IMR-90 (cell line): ENCODE measurements at regions not wholly inside any gene's neighbourhood (a gene's known extent, or its start where the extent isn't known, plus 50 kb on each side); places are given as distances from the start of the nearest gene placed in this dataset.

Experiments
- ATAC-seq: fragments of 200-7000 bp; cut with Tn5 transposase; 2 replicates; pipeline ENCODE4 v1.9.1; 2020; ENCODE audit warnings: low read depth, mild to moderate bottlenecking, moderate library complexity
- BruUV-seq: library from RNA; stranded (reverse); fragments of 400-500 nt; replicated peaks from 2 replicates; lab custom pipeline; 2021; lab: Mats Ljungman, UMichigan
- CTCF ChIA-PET: fragments of 300-600 bp; formaldehyde crosslinking; extraction: SDS; loops from one replicate; lab custom pipeline; 2021; ENCODE audit warnings: antibody characterized with exemption; lab: Yijun Ruan, JAX
- POLR2A ChIA-PET: fragments of 300-600 bp; sonication (Branson Sonifier 250); formaldehyde crosslinking; loops from one replicate; lab custom pipeline; 2022; ENCODE audit warnings: antibody characterized with exemption; ENCODE audit not compliant: unreplicated experiment; lab: Charles Lee
- DNase-seq: peaks from one replicate; pipeline ENCODE4 v3.0.0; 2013
- H2AFZ ChIP-seq: replicated peaks from 2 replicates; pipeline ENCODE3; 2013; ENCODE audit warnings: low read length, mild to moderate bottlenecking; ENCODE audit not compliant: poor library complexity
- H2AK5ac ChIP-seq: 2 replicates; pipeline ENCODE4 v1.6.1; 2013; ENCODE audit warnings: low read depth, low read length, inconsistent platforms
- H2AK9ac ChIP-seq: replicated peaks from 2 replicates; pipeline ENCODE3; 2013; ENCODE audit warnings: mild to moderate bottlenecking, low read depth, low read length, moderate library complexity; ENCODE audit not compliant: poor library complexity
- H2BK120ac ChIP-seq: 2 replicates; pipeline ENCODE4 v1.6.1; 2013; ENCODE audit warnings: low read depth, low read length, inconsistent platforms
- H2BK15ac ChIP-seq: 3 replicates; pipeline ENCODE4 v1.6.1; 2013; ENCODE audit warnings: low read depth, low read length, inconsistent platforms
- H2BK20ac ChIP-seq: 2 replicates; pipeline ENCODE4 v1.6.1; 2013; ENCODE audit warnings: low read depth, mild to moderate bottlenecking, inconsistent platforms, low read length, moderate library complexity
- H2BK5ac ChIP-seq: 2 replicates; pipeline ENCODE4 v1.6.1; 2013; ENCODE audit warnings: mild to moderate bottlenecking, low read depth, low read length, inconsistent platforms; ENCODE audit not compliant: poor library complexity, severe bottlenecking
- H3K14ac ChIP-seq: replicated peaks from 2 replicates; pipeline ENCODE4 v1.6.1; 2013; ENCODE audit warnings: low read depth, low read length, inconsistent platforms
- H3K18ac ChIP-seq: 2 replicates; pipeline ENCODE4 v1.6.1; 2013; ENCODE audit warnings: low read depth, low read length, control low read depth
- H3K23ac ChIP-seq: 2 replicates; pipeline ENCODE4 v1.6.1; 2013; ENCODE audit warnings: low read depth, low read length, inconsistent platforms
- H3K27ac ChIP-seq: 2 replicates; pipeline ENCODE4 v1.5.1; 2013; ENCODE audit warnings: mild to moderate bottlenecking, control low read depth, low read length; ENCODE audit not compliant: insufficient read depth
- H3K27me3 ChIP-seq: 2 replicates; pipeline ENCODE4 v1.6.1; 2013; ENCODE audit warnings: low read length; ENCODE audit not compliant: control insufficient read depth, insufficient read depth
- H3K36me3 ChIP-seq: 2 replicates; pipeline ENCODE4 v1.6.1; 2013; ENCODE audit warnings: low read length, mixed read lengths; ENCODE audit not compliant: control insufficient read depth, insufficient read depth
- H3K4ac ChIP-seq: 2 replicates; pipeline ENCODE4 v1.6.1; 2013; ENCODE audit warnings: low read depth, low read length, inconsistent platforms
- H3K4me1 ChIP-seq: 2 replicates; pipeline ENCODE4 v1.6.1; 2013; ENCODE audit warnings: low read length, mixed read lengths; ENCODE audit not compliant: control insufficient read depth, insufficient read depth
- H3K4me2 ChIP-seq: 2 replicates; pipeline ENCODE4 v1.6.1; 2013; ENCODE audit warnings: low read depth, mild to moderate bottlenecking, control low read depth, low read length, moderate library complexity
- H3K4me3 ChIP-seq: 2 replicates; pipeline ENCODE4 v1.5.1; 2013; ENCODE audit warnings: low read depth, mild to moderate bottlenecking, control low read depth, low read length, moderate library complexity; ENCODE audit not compliant: insufficient read depth
- H3K56ac ChIP-seq: 2 replicates; pipeline ENCODE4 v1.6.1; 2013; ENCODE audit warnings: low read length, inconsistent platforms; ENCODE audit not compliant: insufficient read depth; ENCODE audit errors: extremely low read depth
- H3K79me1 ChIP-seq, 2 experiments: 2 replicates each; pipeline ENCODE4 v1.6.1; 2013; ENCODE audit warnings: low read length in 2 of 2, inconsistent platforms in 1 of 2, low read depth in 1 of 2
- H3K9ac ChIP-seq: 2 replicates; pipeline ENCODE4 v1.6.1; 2013; ENCODE audit warnings: low read depth, low read length, control low read depth
- H3K9me1 ChIP-seq: 2 replicates; pipeline ENCODE4 v1.6.1; 2013; ENCODE audit warnings: low read length, inconsistent platforms; ENCODE audit not compliant: insufficient read depth
- H3K9me3 ChIP-seq: 2 replicates; pipeline ENCODE4 v1.6.1; 2013; ENCODE audit warnings: low read length; ENCODE audit not compliant: control insufficient read depth, insufficient read depth
- H4K20me1 ChIP-seq: 2 replicates; pipeline ENCODE4 v1.6.1; 2013; ENCODE audit warnings: low read length, inconsistent platforms; ENCODE audit not compliant: insufficient read depth
- H4K5ac ChIP-seq: 2 replicates; pipeline ENCODE4 v1.6.1; 2013; ENCODE audit warnings: mild to moderate bottlenecking, low read depth, low read length, control low read depth
- H4K8ac ChIP-seq, 2 experiments: 2 replicates each; pipeline ENCODE4 v1.6.1; 2013; ENCODE audit warnings: low read depth in 2 of 2, low read length in 2 of 2, control low read depth in 1 of 2, inconsistent platforms in 1 of 2
- H4K91ac ChIP-seq: 2 replicates; pipeline ENCODE4 v1.6.1; 2013; ENCODE audit warnings: low read depth, low read length, inconsistent platforms; ENCODE audit not compliant: insufficient read depth
- CEBPB ChIP-seq: IDR thresholded peaks from 2 replicates; pipeline ENCODE4 v1.6.1; 2012; ENCODE audit warnings: low read depth, low read length, improper control_type of control experiment
- CHD1 ChIP-seq: IDR thresholded peaks from 2 replicates; pipeline ENCODE4 v1.6.1; 2012; ENCODE audit warnings: low read depth, low read length, improper control_type of control experiment
- CTCF ChIP-seq: conservative IDR thresholded peaks from 2 replicates; pipeline ENCODE4 v1.5.1; 2012; ENCODE audit warnings: mild to moderate bottlenecking, low read depth, low read length, improper control_type of control experiment
- ELK1 ChIP-seq: fragments of 150-350 bp; IDR thresholded peaks from 2 replicates; pipeline ENCODE4 v1.6.1; 2016; ENCODE audit warnings: low read depth, mild to moderate bottlenecking, low read length, moderate library complexity, borderline replicate concordance
- MAFK ChIP-seq: IDR thresholded peaks from 2 replicates; pipeline ENCODE4 v1.6.1; 2012; ENCODE audit warnings: low read depth, low read length, improper control_type of control experiment
- NFE2L2 ChIP-seq: fragments of 150-350 bp; IDR thresholded peaks from 2 replicates; pipeline ENCODE4 v1.6.1; 2016; ENCODE audit warnings: low read depth, mild to moderate bottlenecking, low read length
- POLR2A ChIP-seq: IDR thresholded peaks from 2 replicates; pipeline ENCODE4 v1.6.1; 2012; ENCODE audit warnings: mild to moderate bottlenecking, low read depth, low read length
- RAD21 ChIP-seq: IDR thresholded peaks from 2 replicates; pipeline ENCODE4 v1.6.1; 2012; ENCODE audit warnings: low read length, improper control_type of control experiment
- RCOR1 ChIP-seq: IDR thresholded peaks from 2 replicates; pipeline ENCODE4 v1.6.1; 2012; ENCODE audit warnings: mild to moderate bottlenecking, low read length, improper control_type of control experiment; ENCODE audit not compliant: insufficient replicate concordance
- RFX5 ChIP-seq: IDR thresholded peaks from 2 replicates; pipeline ENCODE4 v1.8.0; 2012; ENCODE audit warnings: low read depth, mild to moderate bottlenecking, low read length, moderate library complexity
- SMC3 ChIP-seq: fragments of 150-350 bp; IDR thresholded peaks from 2 replicates; pipeline ENCODE4 v1.6.1; 2016; ENCODE audit warnings: low read depth, mild to moderate bottlenecking, antibody characterized with exemption, low read length, moderate library complexity
- WGBS, 2 experiments: methylation state at CpG; one replicate each; pipeline versions ENCODE4 v1.1.5 to v1.1.7; 2013; ENCODE audit warnings: missing lambda C conversion rate in 2 of 2; ENCODE audit not compliant: insufficient read length in 1 of 2; ENCODE audit errors: extremely low coverage in 2 of 2; 5-methylcytosine and 5-hydroxymethylcytosine counted together
- dilution Hi-C: fragments of 300-500 bp; cut with HindIII; formaldehyde crosslinking; loops from one replicate; pipeline ENCODE4 v1.14.3; 2018; ENCODE audit warnings: low sequenced_read_pairs; ENCODE audit not compliant: unreplicated experiment
- in situ Hi-C: fragments of 300-500 bp; cut with MboI; formaldehyde crosslinking; loops from 3 replicates; pipeline ENCODE4 v1.14.3; 2019; ENCODE audit warnings: low sequenced_read_pairs, inconsistent platforms, mixed read lengths
- intact Hi-C: fragments of 100-400 bp; cut with micrococcal nuclease; formaldehyde crosslinking; loops from 2 replicates; pipeline ENCODE4 v1.10.0; 2022

DNA sequence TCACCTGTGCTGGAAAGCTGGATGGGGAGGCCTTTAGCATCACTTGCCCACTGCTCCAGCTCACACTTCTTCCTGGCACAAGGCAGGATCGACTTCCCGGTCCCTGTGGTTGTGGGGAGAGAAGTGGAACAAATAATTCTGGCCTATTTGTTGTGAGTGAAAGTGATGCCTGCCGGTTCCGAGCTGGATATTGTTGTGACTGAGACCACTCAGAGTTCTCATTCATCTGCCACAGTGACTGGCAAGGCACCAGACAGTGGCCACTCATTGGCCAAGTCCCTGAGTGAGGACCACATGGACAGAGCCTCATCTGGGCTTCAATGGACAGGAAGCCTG, 191.9 kb downstream of the PTPRU start:
- H3K9ac ChIP-seq, result no peak overlapping the region
- in situ Hi-C loops (no loop called here), dilution Hi-C loops (no loop called here), intact Hi-C loops (no loop called here)
- no peak overlapping the region for H2AK5ac ChIP-seq
- H2BK15ac ChIP-seq, result no peak overlapping the region
- H2AFZ ChIP-seq, result no peak overlapping the region
- H3K79me1 ChIP-seq, result no peaks in the 10 kb centered on the region
- H4K20me1 ChIP-seq, result no peaks in the 10 kb centered on the region
- H2BK20ac ChIP-seq, result no peak overlapping the region
- no peak overlapping the region for H3K18ac ChIP-seq
- H3K4ac ChIP-seq, result no peak overlapping the region
- H3K14ac ChIP-seq, result no peak overlapping the region
- H3K4me3 ChIP-seq, result no peak overlapping the region
- no peaks in the 10 kb centered on the region for H3K9me3 ChIP-seq
- no peak overlapping the region for H2BK120ac ChIP-seq
- H2BK5ac ChIP-seq, result no peak overlapping the region
- H3K36me3 ChIP-seq, result no peaks in the 10 kb centered on the region
- WGBS, 2 experiments, result no CpG with 5 or more reads among the region's 4 CpGs
- no TSS peak for BruUV-seq
- no peak overlapping the region for H3K23ac ChIP-seq
- H4K5ac ChIP-seq, result no peak overlapping the region
- no peak overlapping the region for H3K27ac ChIP-seq
- H3K4me1 ChIP-seq, result no peaks in the 10 kb centered on the region
- DNase-seq (no peak), ATAC-seq (no peak)
- ChIA-PET POLR2A (no interaction called here), CTCF (no interaction called here)
- no peak overlapping the region for H4K8ac ChIP-seq
- H3K27me3 ChIP-seq, result 0 out of 2 replicates have a peak, but pooled peaks cover 1% of the 10 kb centered on the region
- H4K91ac ChIP-seq, result no peak overlapping the region
- no peak overlapping the region for H3K56ac ChIP-seq
- H3K4me2 ChIP-seq, result no peak overlapping the region
- no peak for TF ChIP-seq CEBPB
- TF ChIP-seq RFX5, result no peak
- TF ChIP-seq NFE2L2, result no peak
- TF ChIP-seq ELK1, result no peak
- TF ChIP-seq RCOR1, result no peak
- TF ChIP-seq SMC3, result no peak
- TF ChIP-seq MAFK, result no peak
- no peak for TF ChIP-seq CTCF
- no peak for TF ChIP-seq POLR2A
- TF ChIP-seq CHD1, result no peak
- no peak for TF ChIP-seq RAD21
- H3K9me1 ChIP-seq, result no peaks in the 10 kb centered on the region
- no peak overlapping the region for H2AK9ac ChIP-seq
